SK-N-SH treated with all-trans-retinoic acid at 6 μM for 48 hours (cell line): ENCODE measurements at regions not wholly inside any gene's neighbourhood (a gene's known extent, or its start where the extent isn't known, plus 50 kb on each side); places are given as distances from the start of the nearest gene placed in this dataset.

Experiments
- ARNTL ChIP-seq: fragments of 450-650 bp; formaldehyde crosslinking; IDR thresholded peaks from 2 replicates; pipeline ENCODE4 v1.5.0; 2020; ENCODE audit warnings: low read depth, mild to moderate bottlenecking, moderate library complexity, borderline replicate concordance
- CREB5 ChIP-seq: fragments of 250-450 bp; sonication (Bioruptor Pico); IDR thresholded peaks from 2 replicates; pipeline ENCODE4 v1.5.1; 2020; ENCODE audit warnings: low read depth, mild to moderate bottlenecking, moderate library complexity
- ESRRG ChIP-seq: fragments of 250-450 bp; sonication (Bioruptor Pico); IDR thresholded peaks from 2 replicates; pipeline ENCODE4 v1.6.1; 2021; ENCODE audit warnings: mild to moderate bottlenecking
- ISL1 ChIP-seq: fragments of 250-450 bp; sonication (Bioruptor Pico); IDR thresholded peaks from 2 replicates; pipeline ENCODE4 v2.1.2; 2022; ENCODE audit warnings: mild to moderate bottlenecking, moderate library complexity
- POU6F1 ChIP-seq: fragments of 250-450 bp; sonication (Bioruptor Pico); IDR thresholded peaks from 2 replicates; pipeline ENCODE4 v1.8.0; 2021; ENCODE audit warnings: low read depth, mild to moderate bottlenecking, moderate library complexity, borderline replicate concordance
- RARB ChIP-seq: fragments of 250-450 bp; sonication (Bioruptor Pico); IDR thresholded peaks from 2 replicates; pipeline ENCODE4 v1.8.0; 2021; ENCODE audit warnings: mild to moderate bottlenecking, moderate library complexity
- SNAI2 ChIP-seq: fragments of 250-450 bp; sonication (Bioruptor Pico); IDR thresholded peaks from 2 replicates; pipeline ENCODE4 v1.5.0; 2020; ENCODE audit warnings: mild to moderate bottlenecking, moderate library complexity
- TCF4 ChIP-seq: fragments of 250-450 bp; sonication (Bioruptor Pico); IDR thresholded peaks from 2 replicates; pipeline ENCODE4 v1.8.0; 2021; ENCODE audit warnings: mild to moderate bottlenecking, moderate library complexity, borderline replicate concordance
- TOX ChIP-seq: fragments of 250-450 bp; sonication (Bioruptor Pico); IDR thresholded peaks from 2 replicates; pipeline ENCODE4 v1.8.0; 2021; ENCODE audit warnings: mild to moderate bottlenecking, moderate library complexity, borderline replicate concordance
- ZFP3 ChIP-seq: fragments of 250-450 bp; sonication (Bioruptor Pico); IDR thresholded peaks from 2 replicates; pipeline ENCODE4 v1.5.0; 2020; ENCODE audit warnings: mild to moderate bottlenecking, moderate library complexity
- ZFP30 ChIP-seq: fragments of 450-650 bp; formaldehyde crosslinking; IDR thresholded peaks from 2 replicates; pipeline ENCODE4 v1.5.0; 2022; ENCODE audit warnings: mild to moderate bottlenecking, moderate library complexity
- ZNF8 ChIP-seq: fragments of 450-650 bp; formaldehyde crosslinking; IDR thresholded peaks from 2 replicates; pipeline ENCODE4 v1.5.0; 2020; ENCODE audit warnings: mild to moderate bottlenecking, moderate library complexity
- TF ChIP-seq, protein P1 (sequence below): fragments of 250-450 bp; sonication (Bioruptor Pico); IDR thresholded peaks from 2 replicates; pipeline ENCODE4 v1.5.0; 2020; ENCODE audit warnings: mild to moderate bottlenecking, moderate library complexity

- TF ChIP-seq ZFP30 (CRISPR knock-in tag) (no peak), ESRRG (CRISPR knock-in tag) (no peak), SNAI2 (CRISPR knock-in tag) (no peak), TCF4 (CRISPR knock-in tag) (no peak), RARB (CRISPR knock-in tag) (no peak), ISL1 (no peak), ARNTL (no peak), ZNF8 (no peak), POU6F1 (CRISPR knock-in tag) (no peak), ZFP3 (CRISPR knock-in tag) (no peak), CREB5 (no peak), TOX (no peak)
- TF ChIP-seq, protein P1, sequence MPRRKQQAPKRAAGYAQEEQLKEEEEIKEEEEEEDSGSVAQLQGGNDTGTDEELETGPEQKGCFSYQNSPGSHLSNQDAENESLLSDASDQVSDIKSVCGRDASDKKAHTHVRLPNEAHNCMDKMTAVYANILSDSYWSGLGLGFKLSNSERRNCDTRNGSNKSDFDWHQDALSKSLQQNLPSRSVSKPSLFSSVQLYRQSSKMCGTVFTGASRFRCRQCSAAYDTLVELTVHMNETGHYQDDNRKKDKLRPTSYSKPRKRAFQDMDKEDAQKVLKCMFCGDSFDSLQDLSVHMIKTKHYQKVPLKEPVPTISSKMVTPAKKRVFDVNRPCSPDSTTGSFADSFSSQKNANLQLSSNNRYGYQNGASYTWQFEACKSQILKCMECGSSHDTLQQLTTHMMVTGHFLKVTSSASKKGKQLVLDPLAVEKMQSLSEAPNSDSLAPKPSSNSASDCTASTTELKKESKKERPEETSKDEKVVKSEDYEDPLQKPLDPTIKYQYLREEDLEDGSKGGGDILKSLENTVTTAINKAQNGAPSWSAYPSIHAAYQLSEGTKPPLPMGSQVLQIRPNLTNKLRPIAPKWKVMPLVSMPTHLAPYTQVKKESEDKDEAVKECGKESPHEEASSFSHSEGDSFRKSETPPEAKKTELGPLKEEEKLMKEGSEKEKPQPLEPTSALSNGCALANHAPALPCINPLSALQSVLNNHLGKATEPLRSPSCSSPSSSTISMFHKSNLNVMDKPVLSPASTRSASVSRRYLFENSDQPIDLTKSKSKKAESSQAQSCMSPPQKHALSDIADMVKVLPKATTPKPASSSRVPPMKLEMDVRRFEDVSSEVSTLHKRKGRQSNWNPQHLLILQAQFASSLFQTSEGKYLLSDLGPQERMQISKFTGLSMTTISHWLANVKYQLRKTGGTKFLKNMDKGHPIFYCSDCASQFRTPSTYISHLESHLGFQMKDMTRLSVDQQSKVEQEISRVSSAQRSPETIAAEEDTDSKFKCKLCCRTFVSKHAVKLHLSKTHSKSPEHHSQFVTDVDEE (CRISPR knock-in tag): no peak
Measured at GRCh38 chr1:101105877-101106276, 80.3 kb upstream of the DPH5 start.
